A549 (cell line): ENCODE measurements at regions not wholly inside any gene's neighbourhood (a gene's known extent, or its start where the extent isn't known, plus 50 kb on each side); places are given as distances from the start of the nearest gene placed in this dataset.

Source experiments
- ATAC-seq, 2 experiments: fragments of 200-7000 bp in 1 of 2; fragments of >200 bp in 1 of 2; cut with Nextera tagmentation in 1 of 2; cut with Tn5 transposase in 1 of 2; 3 replicates each; pipeline versions ENCODE4 v1.8.0 to v1.9.1; 2018 to 2020; ENCODE audit warnings: mild to moderate bottlenecking in 1 of 2, moderate library complexity in 1 of 2
- CTCF ChIA-PET: fragments of 300-600 bp; sonication (Branson Sonifier 250); formaldehyde crosslinking; extraction: SDS; loops from one replicate; lab custom pipeline; 2021; ENCODE audit warnings: antibody characterized with exemption, inconsistent platforms; lab: Yijun Ruan, JAX
- POLR2A ChIA-PET: fragments of 350-600 bp; formaldehyde crosslinking; extraction: SDS; loops from one replicate; lab custom pipeline; 2021; ENCODE audit warnings: antibody characterized with exemption, inconsistent platforms; lab: Yijun Ruan, JAX
- DNase-seq, 2 experiments: peaks; one replicate each; pipeline versions ENCODE4 v3.0.0 to v3.0.0-alpha.2; 2011 to 2016; ENCODE audit warnings: low read depth in 1 of 2, low spot score in 1 of 2
- FAIRE-seq: peaks from 2 replicates; lab custom pipeline; 2011; peaks lifted over from hg19 to GRCh38; lab: Jason Lieb, UNC
- H3K27ac ChIP-seq, 2 experiments: fragments of >200 bp; sonication (Bioruptor Twin); formaldehyde crosslinking; 3 replicates each; pipeline ENCODE4 v1.5.1; 2016 to 2017
- H3K4me1 ChIP-seq: fragments of >200 bp; sonication (Bioruptor Twin); formaldehyde crosslinking; 3 replicates; pipeline ENCODE4 v1.6.1; 2016
- H3K4me2 ChIP-seq: fragments of >200 bp; sonication (Bioruptor Twin); formaldehyde crosslinking; 3 replicates; pipeline ENCODE4 v1.6.1; 2016
- H3K4me3 ChIP-seq: fragments of >200 bp; sonication (Bioruptor Twin); formaldehyde crosslinking; 3 replicates; pipeline ENCODE4 v1.5.1; 2016
- H3K9me3 ChIP-seq: fragments of >200 bp; sonication (Bioruptor Twin); formaldehyde crosslinking; 3 replicates; pipeline ENCODE4 v1.6.1; 2016
- ATOH8 ChIP-seq: fragments of 250-450 bp; sonication (Bioruptor Pico); IDR thresholded peaks from 2 replicates; pipeline ENCODE4 v1.5.0; 2020; ENCODE audit warnings: low read depth, mild to moderate bottlenecking, moderate library complexity
- CHD4 ChIP-seq: fragments of 200-600 bp; sonication (generic); IDR thresholded peaks from 2 replicates; pipeline ENCODE4 v1.6.1; 2016; ENCODE audit warnings: antibody characterized with exemption, mild to moderate bottlenecking, borderline replicate concordance
- CTCF ChIP-seq: fragments of >200 bp; sonication (Bioruptor Twin); formaldehyde crosslinking; IDR thresholded peaks from 3 replicates; pipeline ENCODE4 v1.5.1; 2016
- EP300 ChIP-seq, 2 experiments: fragments of >200 bp; sonication (Bioruptor Twin); formaldehyde crosslinking; IDR thresholded peaks; 2 replicates in 1 of 2; 3 replicates in 1 of 2; pipeline ENCODE4 v1.6.1; 2016 to 2017
- FOSB ChIP-seq: fragments of 250-450 bp; sonication (Bioruptor Pico); IDR thresholded peaks from 2 replicates; pipeline ENCODE4 v1.5.0; 2020; ENCODE audit warnings: mild to moderate bottlenecking, moderate library complexity
- FOXS1 ChIP-seq: fragments of 250-450 bp; sonication (Bioruptor Pico); IDR thresholded peaks from 2 replicates; pipeline ENCODE4 v1.5.0; 2020; ENCODE audit warnings: mild to moderate bottlenecking, moderate library complexity
- HES2 ChIP-seq: fragments of >200 bp; sonication (Bioruptor Twin); formaldehyde crosslinking; IDR thresholded peaks from 2 replicates; pipeline ENCODE4 v1.6.1; 2016
- HOXB13 ChIP-seq: fragments of 250-450 bp; sonication (Bioruptor Pico); IDR thresholded peaks from 2 replicates; pipeline ENCODE4 v1.5.0; 2020; ENCODE audit warnings: low read depth, mild to moderate bottlenecking, moderate library complexity
- HOXB5 ChIP-seq: fragments of 250-450 bp; sonication (Bioruptor Pico); IDR thresholded peaks from 2 replicates; pipeline ENCODE4 v1.5.0; 2020; ENCODE audit warnings: mild to moderate bottlenecking, moderate library complexity
- JUNB ChIP-seq: fragments of >200 bp; sonication (Bioruptor Twin); formaldehyde crosslinking; IDR thresholded peaks from 2 replicates; pipeline ENCODE4 v1.6.1; 2016
- MAFK ChIP-seq: fragments of 450-650 bp; IDR thresholded peaks from 2 replicates; pipeline ENCODE4 v1.6.1; 2014; ENCODE audit not compliant: partially characterized antibody
- MAZ ChIP-seq: fragments of 150-350 bp; IDR thresholded peaks from 2 replicates; pipeline ENCODE4 v1.6.1; 2014; ENCODE audit warnings: antibody characterized with exemption, low read depth, low read length, borderline replicate concordance
- NPAS2 ChIP-seq: fragments of 250-450 bp; sonication (Bioruptor Pico); IDR thresholded peaks from 2 replicates; pipeline ENCODE4 v1.8.0; 2022; ENCODE audit warnings: mild to moderate bottlenecking, moderate library complexity, borderline replicate concordance
- NR3C1 ChIP-seq: fragments of >200 bp; sonication (Bioruptor Twin); formaldehyde crosslinking; IDR thresholded peaks from 3 replicates; pipeline ENCODE4 v1.6.1; 2017
- REST ChIP-seq: fragments of 200-600 bp; sonication (generic); IDR thresholded peaks from 2 replicates; pipeline ENCODE4 v1.6.1; 2016; ENCODE audit warnings: antibody characterized with exemption, mild to moderate bottlenecking, moderate library complexity
- SREBF2 ChIP-seq: fragments of 450-650 bp; IDR thresholded peaks from 2 replicates; pipeline ENCODE4 v1.6.1; 2014; ENCODE audit warnings: mild to moderate bottlenecking, moderate library complexity
- TFCP2L1 ChIP-seq: fragments of 250-450 bp; sonication (Bioruptor Pico); IDR thresholded peaks from 2 replicates; pipeline ENCODE4 v1.5.0; 2021; ENCODE audit warnings: mild to moderate bottlenecking
- USF2 ChIP-seq: fragments of 450-650 bp; IDR thresholded peaks from 2 replicates; pipeline ENCODE4 v1.6.1; 2014; ENCODE audit warnings: antibody characterized with exemption
- ZFP36 ChIP-seq: fragments of 450-650 bp; IDR thresholded peaks from 2 replicates; pipeline ENCODE4 v1.6.1; 2014; ENCODE audit warnings: borderline replicate concordance; ENCODE audit not compliant: partially characterized antibody
- WGBS: methylation state at CpG from one replicate; pipeline ENCODE4 v1.1.6; 2017; ENCODE audit errors: missing lambda C conversion rate; 5-methylcytosine and 5-hydroxymethylcytosine counted together

GRCh38 chrX:38993500-38993899 lies 192.2 kb downstream of the MID1IP1 start:
- Histone ChIP-seq H3K4me1 (no peaks in the 10 kb centered on the region), H3K4me2 (no peak overlapping the region), H3K27ac (no peak overlapping the region), H3K9me3 (no peaks in the 10 kb centered on the region), H3K4me3 (no peak overlapping the region)
- ChIA-PET POLR2A (no interaction called here), CTCF (interaction anchor here (0.8 to 1.0 kb wide), 2 partner anchors 225 to 240 kb away, joined by 3 read pairs; no protein-coding TSS in a partner anchor)
- DNase-seq (no peak), FAIRE-seq (no peak), ATAC-seq (no peak)
- TF ChIP-seq FOSB (no peak), MAFK (no peak), CTCF (no peak), EP300 (IDR thresholded peaks at IDR 0.05) (no peak), ATOH8 (CRISPR knock-in tag) (no peak), MAZ (no peak), HES2 (no peak), NPAS2 (CRISPR knock-in tag) (no peak), NR3C1 (no peak), REST (no peak), USF2 (no peak), CHD4 (no peak), HOXB13 (CRISPR knock-in tag) (no peak)
- 0% methylated on average over 1 of the region's 1 CpG for WGBS

GRCh38 chrX:38999099-38999498 lies 197.8 kb downstream of the MID1IP1 start:
- Histone ChIP-seq H3K4me3 (no peak overlapping the region), H3K4me1 (no peaks in the 10 kb centered on the region), H3K9me3 (no peaks in the 10 kb centered on the region), H3K27ac (no peak overlapping the region), H3K4me2 (no peak overlapping the region)
- FAIRE-seq (no peak), DNase-seq (no peak), ATAC-seq (no peak)
- 42% methylated on average over 2 of the region's 2 CpGs for WGBS
- TF ChIP-seq HOXB5 (CRISPR knock-in tag) (no peak), HOXB13 (CRISPR knock-in tag) (no peak), FOXS1 (CRISPR knock-in tag) (no peak), NR3C1 (no peak), JUNB (no peak), SREBF2 (no peak), ZFP36 (no peak), MAZ (no peak), TFCP2L1 (CRISPR knock-in tag) (no peak)
- ChIA-PET POLR2A (no interaction called here), CTCF (no interaction called here)
